ENCODE measurements at regions not wholly inside any gene's neighbourhood (a gene's known extent, or its start where the extent isn't known, plus 50 kb on each side); places are given as distances from the start of the nearest gene placed in this dataset.
"Not testable (repeated sequence)": the region's sequence is repeated elsewhere in the genome, so short reads cannot be mapped to it uniquely, and the experiment has no call there.

GRCh38 chr2:145931781-145932395, 1412.0 kb upstream of the ZEB2 start:
- DNase-seq (ENCODE audit: low read depth, low spot score): no peak
- H3K4me3 ChIP-seq (ENCODE audit: low read length): no peak overlapping the region

DNA sequence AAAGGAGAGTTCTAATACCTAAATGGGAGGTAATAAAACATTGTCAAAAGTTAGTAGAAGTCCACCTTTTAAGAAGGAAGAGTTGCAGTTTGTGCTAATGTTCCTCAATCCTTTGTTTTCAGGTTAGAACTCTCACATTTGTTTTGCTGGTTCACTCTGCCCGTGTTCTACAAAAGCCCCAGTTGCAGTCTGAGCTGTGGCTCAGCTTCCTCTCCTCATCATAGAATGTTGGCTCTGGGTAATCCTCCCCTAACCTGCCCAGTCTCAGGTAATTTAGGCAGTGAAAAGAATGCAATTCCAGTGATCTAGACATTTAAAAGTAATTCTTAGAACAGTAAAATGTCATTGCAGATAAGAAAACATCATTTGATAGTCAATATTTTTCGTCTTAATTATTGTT, 1410.4 kb upstream of the ZEB2 start:
- no peak overlapping the region for H3K4me3 ChIP-seq (ENCODE audit: low read length)
- DNase-seq (ENCODE audit: low read depth, low spot score): no peak

DNA sequence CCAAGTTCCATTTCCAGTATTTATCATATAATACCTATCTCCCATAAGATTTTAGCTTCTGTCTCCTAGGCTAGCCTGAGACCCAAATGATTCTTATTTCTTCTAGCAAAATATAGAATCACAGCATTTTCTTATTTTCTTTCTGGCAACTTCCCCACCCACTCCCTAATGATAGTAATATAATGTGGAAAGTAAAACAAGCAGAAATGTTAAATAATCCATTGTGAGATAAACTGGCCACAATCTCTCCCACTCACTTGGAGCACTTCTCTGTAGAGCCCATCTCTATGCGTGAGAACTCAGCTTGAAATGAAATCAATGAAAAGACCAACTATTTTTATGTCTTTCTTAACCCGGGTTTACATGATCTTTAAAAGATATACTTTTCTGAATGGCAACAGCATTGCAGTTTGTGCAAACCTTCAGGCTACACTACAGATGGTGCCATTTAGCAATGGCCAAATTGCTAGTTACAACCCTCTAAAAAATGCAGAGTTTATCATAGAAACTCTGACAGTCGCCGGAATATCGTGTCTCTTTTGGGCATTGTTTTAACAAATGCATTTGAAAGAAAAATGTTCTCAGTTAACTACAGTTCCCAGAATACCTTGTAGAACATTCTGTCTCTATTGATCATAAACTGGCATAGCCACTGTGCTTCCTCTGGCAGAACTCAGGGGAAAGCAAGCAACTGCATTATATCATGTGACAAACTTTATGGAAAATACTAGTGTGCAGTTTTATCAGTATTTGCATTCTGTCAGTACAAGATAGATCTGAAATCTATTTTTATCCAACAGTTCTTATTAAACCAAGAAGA, 1407.4 kb upstream of the ZEB2 start:
- no peak overlapping the region for H3K4me3 ChIP-seq (ENCODE audit: low read length)
- DNase-seq (ENCODE audit: low read depth, low spot score): no peak

GRCh38 chr2:145925591-145925990, 1405.7 kb upstream of the ZEB2 start:
- no peak overlapping the region for H3K4me3 ChIP-seq (ENCODE audit: low read length)
- no peak for DNase-seq (ENCODE audit: low read depth, low spot score)

- no peak for DNase-seq (ENCODE audit: low read depth, low spot score)
- no peak overlapping the region for H3K4me3 ChIP-seq (ENCODE audit: low read length)
These were observed 1399.6 kb upstream of the ZEB2 start for GRCh38 chr2:145919477-145919876.

DNA sequence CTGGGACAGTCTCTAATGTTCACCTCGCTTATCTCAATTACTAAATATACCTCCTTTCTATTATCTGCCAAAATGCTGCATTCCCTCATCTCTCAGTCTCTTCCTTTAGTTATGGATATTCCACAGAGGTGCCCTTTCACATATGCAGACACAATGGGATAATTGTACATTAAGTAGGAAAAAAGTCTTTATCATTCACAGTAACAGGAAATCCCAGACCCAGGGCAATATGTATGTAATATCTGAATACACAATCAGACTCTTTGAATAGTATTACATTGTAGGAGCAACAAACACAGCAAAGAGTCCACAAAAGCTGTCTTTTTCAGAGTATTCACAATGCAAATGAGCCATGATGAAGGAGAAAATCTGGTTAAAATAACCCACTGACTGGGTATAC, 1399.0 kb upstream of the ZEB2 start:
- no peak for DNase-seq (ENCODE audit: low read depth, low spot score)
- no peak overlapping the region for H3K4me3 ChIP-seq (ENCODE audit: low read length)

DNA sequence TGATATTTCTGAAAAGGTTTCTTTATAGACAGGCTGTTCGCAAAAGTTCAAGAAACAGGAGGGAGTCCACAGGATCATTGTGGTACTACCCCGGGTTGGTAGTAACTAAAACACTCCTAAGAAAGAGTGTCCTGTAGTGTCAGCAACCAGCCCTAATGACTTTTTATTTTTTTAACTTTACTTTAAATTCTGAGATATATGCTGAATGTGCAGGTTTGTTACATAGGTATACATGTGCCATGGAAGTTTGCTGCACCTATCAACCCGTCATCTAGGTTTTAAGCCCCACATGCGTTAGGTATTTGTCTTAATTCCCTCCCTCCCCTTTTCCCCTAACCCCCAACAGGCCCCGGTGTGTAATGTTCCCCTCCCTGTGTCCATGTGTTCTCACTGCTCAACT, 1396.9 kb upstream of the ZEB2 start:
- no peak overlapping the region for H3K4me3 ChIP-seq (ENCODE audit: low read length)
- DNase-seq (ENCODE audit: low read depth, low spot score): no peak

DNA sequence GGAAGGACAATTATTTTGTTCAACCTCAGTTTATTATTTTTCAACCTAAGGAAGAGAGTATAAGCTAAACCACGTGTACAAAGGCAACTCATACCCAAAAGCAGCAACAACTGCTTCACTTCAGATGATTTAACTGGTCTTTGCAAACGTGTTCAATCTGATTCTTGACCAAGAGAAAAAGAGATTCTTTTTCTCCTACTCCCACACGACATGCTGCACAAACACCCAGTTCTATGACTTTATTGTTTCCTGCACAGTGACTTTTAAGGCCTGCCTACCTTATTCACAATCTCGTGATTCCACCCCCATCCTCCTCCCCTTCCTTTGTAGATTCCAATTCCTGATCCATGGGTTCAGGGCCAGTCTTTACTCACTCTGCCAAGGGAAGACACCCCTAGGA, 1394.8 kb upstream of the ZEB2 start:
- no peak overlapping the region for H3K4me3 ChIP-seq (ENCODE audit: low read length)
- DNase-seq (ENCODE audit: low read depth, low spot score): no peak

DNA sequence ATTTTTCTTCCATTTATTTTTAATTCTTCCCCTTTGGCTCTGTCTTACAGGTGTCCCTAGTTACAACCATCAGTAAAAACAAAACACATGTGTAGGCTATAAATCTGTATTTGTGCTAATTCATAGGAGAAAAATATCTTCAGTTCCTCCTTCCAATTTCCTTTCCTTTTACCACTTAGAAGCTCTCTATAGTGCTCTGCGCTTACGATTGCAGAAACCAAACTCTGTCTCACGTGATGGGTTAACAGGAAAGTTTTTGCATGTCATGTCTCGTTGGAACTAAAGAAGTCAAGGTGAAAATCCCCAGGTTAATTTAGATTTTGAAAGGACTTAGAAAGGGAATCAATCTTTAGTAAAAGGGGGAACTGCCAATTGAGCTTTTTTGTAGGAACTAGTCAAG, 1390.5 kb upstream of the ZEB2 start:
- H3K4me3 ChIP-seq (ENCODE audit: low read length): no peak overlapping the region
- DNase-seq (ENCODE audit: low read depth, low spot score): no peak

DNA sequence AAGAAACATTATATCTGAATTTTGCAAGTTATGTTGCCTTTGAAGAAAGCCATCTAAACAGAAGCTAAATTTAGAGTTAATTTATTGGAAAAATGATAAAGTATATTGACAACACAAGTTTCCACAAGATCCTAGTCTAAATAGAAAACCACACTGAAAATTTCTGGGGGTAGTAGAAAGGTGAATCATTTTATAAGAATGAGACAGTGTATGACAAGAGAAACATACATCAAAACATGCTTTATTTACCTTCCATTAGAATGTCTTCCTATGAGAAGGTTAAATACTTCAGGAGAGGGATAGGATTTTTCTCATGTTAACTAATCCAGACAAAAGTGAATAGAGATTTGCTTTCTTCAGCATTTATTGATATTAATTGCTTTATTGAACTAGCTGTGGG, 1389.8 kb upstream of the ZEB2 start:
- no peak overlapping the region for H3K4me3 ChIP-seq (ENCODE audit: low read length)
- DNase-seq (ENCODE audit: low read depth, low spot score): no peak

DNA sequence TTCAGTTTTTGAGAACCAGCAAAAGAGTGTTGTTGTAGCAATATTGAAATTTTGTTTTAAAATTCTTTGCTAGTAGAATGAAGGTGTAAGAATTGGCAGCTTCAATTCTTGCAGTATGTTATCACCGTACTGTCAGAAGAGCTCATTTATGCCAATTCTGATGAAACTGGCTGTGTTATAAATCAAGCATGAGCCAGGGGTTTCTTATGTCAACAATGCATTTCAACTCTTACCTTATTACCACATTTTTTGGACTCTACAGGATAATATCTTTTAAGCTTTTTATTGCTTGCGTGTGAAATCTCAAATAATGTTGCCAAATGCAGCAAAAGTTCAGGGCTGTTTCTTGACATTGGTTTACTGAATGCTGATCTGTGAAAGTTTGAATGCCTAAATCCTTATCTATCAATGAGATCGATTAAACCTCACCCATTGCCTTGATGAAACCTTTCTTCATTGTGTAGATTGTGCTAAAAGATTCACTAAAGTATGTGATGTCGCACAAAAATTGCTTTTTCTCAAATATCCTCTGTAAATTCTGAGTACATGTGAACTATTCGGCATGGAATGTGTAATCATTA, 1389.3 kb upstream of the ZEB2 start:
- no peak overlapping the region for H3K4me3 ChIP-seq (ENCODE audit: low read length)
- DNase-seq (ENCODE audit: low read depth, low spot score): no peak

- DNase-seq (ENCODE audit: low read depth, low spot score): no peak
- no peak overlapping the region for H3K4me3 ChIP-seq (ENCODE audit: low read length)
These were observed 1386.4 kb upstream of the ZEB2 start for GRCh38 chr2:145906354-145906753.

DNA sequence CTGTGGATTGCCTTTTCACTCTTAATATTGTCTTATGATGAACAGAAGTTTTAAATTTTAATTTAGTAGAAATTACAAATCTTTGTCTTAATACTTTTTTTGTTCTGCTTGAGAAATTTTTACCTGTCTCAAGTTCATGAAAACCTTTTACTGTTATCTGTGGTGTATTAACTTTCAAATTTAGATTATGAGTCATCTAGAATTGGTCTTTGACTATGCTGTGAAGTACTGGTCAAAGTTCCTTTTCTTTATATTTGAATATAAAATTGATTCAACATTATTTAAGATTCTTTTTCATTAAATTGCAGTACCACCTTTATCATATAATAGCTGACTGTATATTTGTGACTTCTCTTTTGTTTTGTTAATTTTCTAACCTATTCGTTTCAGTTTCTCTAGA, 1385.5 kb upstream of the ZEB2 start:
- DNase-seq (ENCODE audit: low read depth, low spot score): no peak
- no peak overlapping the region for H3K4me3 ChIP-seq (ENCODE audit: low read length)

DNA sequence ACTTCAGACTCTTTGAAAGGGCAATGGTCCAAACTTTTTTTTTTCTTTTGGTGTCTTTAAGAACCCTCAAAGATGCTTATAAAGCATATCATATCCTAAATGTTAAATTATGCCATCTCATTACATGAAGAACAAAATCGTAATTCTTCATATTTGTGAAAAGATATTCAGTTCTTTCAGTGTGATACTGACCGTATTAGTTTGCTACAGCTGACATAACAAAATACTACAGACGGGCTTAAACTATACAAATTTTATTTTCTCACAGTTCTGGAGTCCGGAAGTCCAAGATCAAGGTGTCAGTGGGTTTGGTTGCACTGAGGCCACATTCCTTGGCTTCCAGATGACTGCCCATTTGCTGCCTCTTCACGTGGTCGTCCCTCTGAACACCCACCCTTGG, 1377.2 kb upstream of the ZEB2 start:
- no peak overlapping the region for H3K4me3 ChIP-seq (ENCODE audit: low read length)
- DNase-seq (ENCODE audit: low read depth, low spot score): no peak

DNA sequence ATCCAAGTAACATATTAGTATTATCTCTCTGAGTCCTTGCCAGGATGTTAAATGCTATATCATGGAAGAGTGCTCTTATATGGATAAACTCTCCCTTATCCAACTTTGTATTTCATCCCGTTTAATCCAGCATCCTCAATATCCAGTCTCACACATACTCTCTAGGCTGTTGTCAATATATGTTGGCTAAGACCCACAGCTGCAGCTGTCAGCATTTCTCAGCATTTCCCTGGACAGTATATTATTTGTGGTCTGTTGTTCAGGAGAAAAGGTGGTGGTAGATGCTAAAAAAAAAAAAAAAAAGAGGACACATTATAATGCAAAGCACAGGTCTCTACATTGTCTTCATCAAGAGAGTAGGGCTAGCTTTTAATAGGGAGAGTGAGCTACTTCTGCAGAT, 1368.0 kb upstream of the ZEB2 start:
- no peak for DNase-seq (ENCODE audit: low read depth, low spot score)
- H3K4me3 ChIP-seq (ENCODE audit: low read length): no peak overlapping the region

DNA sequence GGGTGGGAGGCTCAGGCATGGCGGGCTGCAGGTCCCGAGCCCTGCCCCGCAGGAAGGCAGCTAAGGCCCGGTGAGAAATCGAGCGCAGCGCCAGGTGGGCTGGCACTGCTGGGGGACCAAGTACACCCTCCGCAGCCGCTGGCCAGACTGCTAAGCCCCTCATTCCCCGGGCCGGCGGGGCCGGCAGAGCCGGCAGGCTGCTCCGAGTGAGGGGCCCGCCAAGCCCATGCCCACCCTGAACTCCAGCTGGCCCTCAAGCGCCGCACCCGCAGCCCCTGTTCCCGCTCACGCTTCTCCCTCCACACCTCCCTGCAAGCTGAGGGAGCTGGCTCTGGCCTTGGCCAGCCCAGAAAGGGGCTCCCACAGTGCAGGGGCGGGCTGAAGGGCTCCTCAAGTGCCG, 1361.1 kb upstream of the ZEB2 start:
- not testable (repeated sequence) for DNase-seq (ENCODE audit: low read depth, low spot score)

DNA sequence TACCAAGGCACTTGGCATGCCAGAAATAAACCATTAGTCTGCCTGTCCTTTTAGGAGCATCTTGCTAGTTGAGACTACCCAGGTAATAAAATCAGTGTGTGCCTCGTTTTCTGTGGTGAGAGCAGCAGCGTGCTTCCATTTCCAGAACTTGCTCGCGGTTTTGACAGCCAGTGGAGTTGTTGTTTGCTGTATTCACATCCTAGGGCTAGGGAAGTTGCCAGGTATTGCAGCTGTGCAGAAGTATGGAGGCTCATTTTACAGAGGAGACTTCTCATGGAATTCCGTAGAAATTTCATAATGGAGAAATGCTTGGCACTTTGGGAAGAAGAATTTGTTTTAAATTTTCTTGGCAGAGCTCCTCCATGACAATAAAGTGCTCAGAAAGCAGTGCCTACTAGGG, 1355.1 kb upstream of the ZEB2 start:
- no peak overlapping the region for H3K4me3 ChIP-seq (ENCODE audit: low read length)
- DNase-seq (ENCODE audit: low read depth, low spot score): no peak

More for the DNA sequence above, 1361.1 kb upstream of the ZEB2 start:
- H3K4me3 ChIP-seq (ENCODE audit: low read length): not testable (repeated sequence)

DNA sequence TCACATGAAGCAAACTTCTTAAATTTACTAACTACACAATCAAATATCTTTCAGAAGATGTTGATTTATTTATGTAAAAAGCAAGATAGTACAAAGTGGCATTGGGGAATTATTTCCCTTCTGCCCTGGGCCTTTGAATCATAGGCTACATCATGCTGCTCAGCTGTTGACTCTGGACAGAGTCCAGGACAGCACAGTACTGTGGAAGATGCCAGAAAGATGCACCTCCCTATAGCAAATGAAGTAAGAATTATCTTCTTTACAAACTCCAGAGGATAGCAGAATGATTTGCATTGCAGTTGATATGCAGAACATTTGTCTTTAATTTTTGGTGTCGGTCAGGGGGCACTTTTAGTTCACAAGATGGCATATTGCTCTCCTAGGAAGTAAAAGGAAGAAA, 1354.5 kb upstream of the ZEB2 start:
- no peak for DNase-seq (ENCODE audit: low read depth, low spot score)
- H3K4me3 ChIP-seq (ENCODE audit: low read length): no peak overlapping the region

GRCh38 chr2:145864501-145864900, 1344.6 kb upstream of the ZEB2 start:
- DNase-seq (ENCODE audit: low read depth, low spot score): no peak

DNA sequence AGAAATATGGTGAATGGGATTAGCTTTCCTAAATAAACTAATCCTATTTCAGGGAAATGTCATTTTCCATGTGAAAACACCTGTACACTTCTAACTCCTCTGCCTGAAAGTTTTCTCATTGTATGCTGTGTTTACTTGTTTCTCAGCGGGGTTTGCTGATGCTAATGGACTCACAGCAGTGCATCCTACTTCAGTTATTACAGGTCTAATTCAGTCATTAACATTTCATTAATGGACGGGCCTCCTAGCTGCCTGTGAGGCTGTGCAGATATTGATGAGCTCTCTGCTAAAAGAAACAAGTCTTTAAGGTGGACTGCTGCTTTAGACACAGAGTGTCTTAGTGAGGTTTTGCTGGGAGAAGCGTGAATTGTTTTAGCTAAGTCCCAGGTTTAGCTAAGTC, 1342.0 kb upstream of the ZEB2 start:
- DNase-seq (ENCODE audit: low read depth, low spot score): no peak
- no peak overlapping the region for H3K4me3 ChIP-seq (ENCODE audit: low read length)

More at GRCh38 chr2:145864501-145864900, 1344.6 kb upstream of the ZEB2 start:
- no peak overlapping the region for H3K4me3 ChIP-seq (ENCODE audit: low read length)

- DNase-seq (ENCODE audit: low read depth, low spot score): no peak
These were observed 1340.2 kb upstream of the ZEB2 start for GRCh38 chr2:145860083-145860482.

More at GRCh38 chr2:145860083-145860482, 1340.2 kb upstream of the ZEB2 start:
- H3K4me3 ChIP-seq (ENCODE audit: low read length): no peak overlapping the region

All from Jurkat, Clone E6-1 (cell line).